Embryonic facial prominence (tissue), 1 donor: ENCODE measurements at regions not wholly inside any gene's neighbourhood (a gene's known extent, or its start where the extent isn't known, plus 50 kb on each side); places are given as distances from the start of the nearest gene placed in this dataset.
"Not testable (repeated sequence)": the region's sequence is repeated elsewhere in the genome, so short reads cannot be mapped to it uniquely, and the experiment has no call there.

Experiments
- DNase-seq: peaks from one replicate; pipeline ENCODE4 v3.0.0-alpha.2; 2016; ENCODE audit errors: extremely low spot score

GRCh38 chr16:48999508-48999907 is 282.1 kb downstream of the CBLN1 start:
- no peak for DNase-seq

GRCh38 chr16:48999044-48999443 is 282.6 kb downstream of the CBLN1 start:
- no peak for DNase-seq

- no peak for DNase-seq
These were observed 283.7 kb downstream of the CBLN1 start for GRCh38 chr16:48997946-48998345.

GRCh38 chr16:48997081-48997615 is 284.5 kb downstream of the CBLN1 start:
- no peak for DNase-seq

GRCh38 chr16:48978501-48978900 is 303.1 kb downstream of the CBLN1 start:
- DNase-seq = no peak

GRCh38 chr16:48972236-48972635 is 309.4 kb downstream of the CBLN1 start:
- no peak for DNase-seq

GRCh38 chr16:48971571-48972077 is 310.0 kb downstream of the CBLN1 start:
- DNase-seq = no peak

- no peak for DNase-seq
These were observed 311.4 kb downstream of the CBLN1 start for GRCh38 chr16:48970216-48970615.

GRCh38 chr16:48969611-48970010 is 312.0 kb downstream of the CBLN1 start:
- no peak for DNase-seq

GRCh38 chr16:48965386-48965785 is 316.3 kb downstream of the CBLN1 start:
- DNase-seq = no peak

- DNase-seq = no peak
These were observed 317.6 kb downstream of the CBLN1 start for GRCh38 chr16:48963901-48964615.

- no peak for DNase-seq
These were observed 318.3 kb downstream of the CBLN1 start for GRCh38 chr16:48963306-48963705.

- no peak for DNase-seq
These were observed 320.1 kb downstream of the CBLN1 start for GRCh38 chr16:48961546-48961945.

- DNase-seq = no peak
These were observed 320.8 kb downstream of the CBLN1 start for GRCh38 chr16:48960830-48961229.

- no peak for DNase-seq
These were observed 321.9 kb downstream of the CBLN1 start for GRCh38 chr16:48959747-48960146.

- DNase-seq = no peak
These were observed 322.4 kb downstream of the CBLN1 start for GRCh38 chr16:48959204-48959603.

GRCh38 chr16:48958681-48959080 is 323.0 kb downstream of the CBLN1 start:
- DNase-seq = no peak

GRCh38 chr16:48956620-48957019 is 325.0 kb downstream of the CBLN1 start:
- DNase-seq = no peak

- no peak for DNase-seq
These were observed 325.8 kb downstream of the CBLN1 start for GRCh38 chr16:48955837-48956236.

GRCh38 chr16:48951621-48952125 is 330.0 kb downstream of the CBLN1 start:
- DNase-seq = not testable (repeated sequence)

- DNase-seq = no peak
These were observed 331.5 kb downstream of the CBLN1 start for GRCh38 chr16:48950184-48950583.

- no peak for DNase-seq
These were observed 332.0 kb downstream of the CBLN1 start for GRCh38 chr16:48949636-48950035.

- DNase-seq = no peak
These were observed 332.7 kb downstream of the CBLN1 start for GRCh38 chr16:48948911-48949310.
